Mucosa of gallbladder (tissue), 1 donor: ENCODE measurements at regions not wholly inside any gene's neighbourhood (a gene's known extent, or its start where the extent isn't known, plus 50 kb on each side); places are given as distances from the start of the nearest gene placed in this dataset.
"Not testable (repeated sequence)": the region's sequence is repeated elsewhere in the genome, so short reads cannot be mapped to it uniquely, and the experiment has no call there.

Experiments used
- DNase-seq: peaks from one replicate; pipeline ENCODE4 v3.0.0-alpha.2; 2020; ENCODE audit warnings: low spot score
- donor health status: DM: no; HTN: no; CAD: no.

DNA sequence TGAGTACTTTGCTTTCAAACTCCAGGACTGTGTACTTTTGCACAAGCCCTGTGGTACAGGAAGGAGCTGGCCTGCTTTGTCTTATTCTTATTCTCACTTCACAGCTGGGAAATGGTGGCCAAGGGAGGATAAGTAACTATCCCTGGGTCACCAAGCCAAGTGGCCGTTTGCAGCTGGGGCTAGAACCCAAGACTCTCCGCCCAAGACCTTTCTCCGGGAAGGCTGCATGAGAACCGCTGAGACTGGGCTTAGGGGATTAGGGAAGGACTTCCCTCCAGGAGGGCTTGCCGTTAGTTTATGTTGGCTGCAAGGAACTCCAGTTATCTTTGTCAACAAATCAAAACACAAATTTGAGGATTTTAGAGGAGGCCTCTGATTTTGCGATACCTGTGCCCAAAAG lies 109.5 kb upstream of the ADRA1D start:
- no peak for DNase-seq

DNA sequence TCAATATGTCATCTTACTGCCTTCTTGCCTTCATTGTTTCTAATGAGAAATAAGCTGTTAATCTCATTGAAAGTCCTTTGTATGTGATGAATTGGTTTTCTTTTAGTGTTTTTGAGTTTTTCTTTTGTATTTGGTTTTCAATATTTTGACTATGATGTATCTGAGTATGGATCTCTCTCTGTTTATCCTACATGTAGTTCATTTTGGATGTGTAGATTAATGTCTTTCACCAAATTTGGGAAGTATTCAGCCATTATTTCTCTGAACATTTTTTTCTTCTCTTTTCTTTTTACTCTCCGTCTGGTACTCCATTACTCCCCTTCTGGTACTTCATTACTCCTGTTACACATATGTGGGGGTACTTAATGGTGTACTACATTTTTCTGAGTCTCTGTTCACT lies 103.3 kb upstream of the ADRA1D start:
- DNase-seq: no peak

- DNase-seq: no peak
Observed at GRCh38 chr20:4350096-4350495, 101.0 kb upstream of the ADRA1D start.

- no peak for DNase-seq
Observed at GRCh38 chr20:4344670-4345069, 95.6 kb upstream of the ADRA1D start.

- no peak for DNase-seq
Observed at GRCh38 chr20:4342609-4343008, 93.5 kb upstream of the ADRA1D start.

- DNase-seq: no peak
Observed at GRCh38 chr20:4341804-4342485, 92.9 kb upstream of the ADRA1D start.

- DNase-seq: no peak
Observed at GRCh38 chr20:4335722-4336121, 86.6 kb upstream of the ADRA1D start.

DNA sequence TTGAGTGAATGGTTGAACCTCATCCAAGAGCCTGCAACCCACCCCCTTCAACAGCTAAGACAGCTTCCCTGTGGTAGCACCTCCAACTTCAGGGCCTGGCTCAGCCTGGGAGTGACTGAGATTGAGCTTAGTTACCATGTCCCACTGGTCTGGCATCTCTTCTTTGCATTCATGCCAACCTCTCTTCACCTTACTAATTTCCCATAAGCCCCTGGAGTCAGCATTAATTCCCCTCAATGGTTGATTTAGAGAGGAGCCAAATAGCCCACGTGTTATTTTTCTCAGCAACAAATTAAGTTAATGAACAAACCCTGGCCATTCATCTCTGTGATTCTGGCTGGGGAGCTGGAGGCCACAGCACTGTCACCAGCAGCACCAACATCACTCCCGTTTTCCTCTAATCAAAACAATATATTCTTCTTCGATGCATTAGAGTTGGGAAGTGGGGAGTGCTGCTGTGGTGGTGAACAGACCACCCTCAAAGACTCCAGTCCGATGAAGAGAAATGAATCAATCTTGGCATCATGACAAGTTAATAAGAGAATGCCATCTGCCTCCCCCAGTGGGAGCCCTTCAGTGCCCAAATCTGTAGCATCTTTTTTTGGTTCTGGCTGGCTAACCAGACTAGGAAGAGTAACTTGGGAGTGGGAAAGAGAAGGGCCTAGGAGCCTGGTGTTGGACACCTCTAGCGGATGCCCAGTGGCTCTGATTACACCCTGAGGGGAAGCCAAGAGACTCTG lies 83.2 kb upstream of the ADRA1D start:
- no peak for DNase-seq

- DNase-seq: no peak
Observed at GRCh38 chr20:4330011-4330410, 80.9 kb upstream of the ADRA1D start.

- DNase-seq: no peak
Observed at GRCh38 chr20:4329232-4329631, 80.1 kb upstream of the ADRA1D start.

DNA sequence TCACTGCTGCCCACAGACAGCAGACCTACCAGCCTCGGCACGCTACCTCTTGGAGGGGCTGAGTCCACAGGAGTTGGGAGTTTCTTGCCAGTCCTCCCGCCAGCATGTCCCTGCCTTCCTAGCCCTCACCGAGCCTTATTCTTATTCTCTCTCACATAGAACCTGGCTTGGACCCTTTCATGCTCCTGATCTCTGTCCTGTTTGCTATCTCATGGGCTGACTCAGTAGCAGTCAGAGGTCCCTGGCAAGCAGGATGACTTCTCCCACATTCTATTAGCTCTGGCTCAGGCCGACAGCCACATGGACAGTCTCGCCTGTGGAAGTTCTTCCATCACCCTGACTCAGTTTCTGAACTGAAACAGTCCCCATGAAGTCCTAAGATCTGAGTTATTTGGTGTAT lies 79.5 kb upstream of the ADRA1D start:
- no peak for DNase-seq

DNA sequence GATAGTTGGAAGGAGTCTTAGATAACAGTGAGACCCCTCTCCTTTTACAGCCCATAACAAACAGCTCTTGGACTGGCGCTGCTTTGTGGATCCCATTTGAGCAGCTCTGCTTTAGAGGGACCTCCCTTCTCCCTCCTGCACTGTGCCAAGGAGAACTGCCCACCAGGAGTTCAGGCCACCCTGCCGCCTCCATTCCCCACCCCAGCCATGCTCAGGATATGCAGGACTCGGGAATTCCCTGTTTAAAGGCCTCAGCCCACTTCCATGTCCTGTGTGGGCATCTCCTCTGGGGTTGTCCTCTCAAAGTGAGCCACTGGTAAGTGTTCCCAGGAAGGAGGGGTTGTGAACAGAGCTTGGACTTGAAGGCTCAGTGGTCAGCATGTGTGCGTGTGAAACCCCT lies 78.9 kb upstream of the ADRA1D start:
- DNase-seq: no peak

- no peak for DNase-seq
Observed at GRCh38 chr20:4326195-4327065, 77.3 kb upstream of the ADRA1D start.

GRCh38 chr20:4325548-4326187 lies 76.6 kb upstream of the ADRA1D start:
- no peak for DNase-seq

DNA sequence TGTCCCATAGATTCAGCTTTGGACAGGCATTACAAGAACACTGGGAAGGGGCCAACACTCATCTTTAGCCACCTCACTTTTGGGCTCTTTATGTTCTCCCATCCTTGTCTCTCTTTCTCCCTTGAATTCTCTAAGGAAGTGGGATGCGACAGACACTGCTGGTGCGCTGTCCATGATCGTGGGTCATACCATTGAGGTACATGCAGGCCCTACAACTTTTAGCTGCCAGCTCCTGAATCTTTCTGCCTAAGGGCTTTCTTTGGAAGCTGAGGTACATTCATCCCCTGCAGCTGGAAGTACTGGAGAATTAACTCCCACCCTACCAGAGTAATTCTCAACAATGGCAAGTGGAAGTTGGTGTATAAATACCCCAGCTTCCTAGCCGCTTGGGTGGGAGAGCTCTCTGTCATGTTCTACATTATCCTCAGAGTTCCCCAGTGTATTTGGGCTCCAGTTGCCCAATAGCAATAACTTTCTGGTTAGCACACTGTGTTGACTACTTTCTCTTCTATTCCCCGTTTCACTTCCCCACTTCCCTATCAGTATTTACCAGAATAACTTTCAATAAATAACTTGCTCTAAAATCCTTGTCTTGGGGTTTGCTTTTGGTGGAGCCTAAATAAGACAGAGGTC lies 75.6 kb upstream of the ADRA1D start:
- DNase-seq: no peak

DNA sequence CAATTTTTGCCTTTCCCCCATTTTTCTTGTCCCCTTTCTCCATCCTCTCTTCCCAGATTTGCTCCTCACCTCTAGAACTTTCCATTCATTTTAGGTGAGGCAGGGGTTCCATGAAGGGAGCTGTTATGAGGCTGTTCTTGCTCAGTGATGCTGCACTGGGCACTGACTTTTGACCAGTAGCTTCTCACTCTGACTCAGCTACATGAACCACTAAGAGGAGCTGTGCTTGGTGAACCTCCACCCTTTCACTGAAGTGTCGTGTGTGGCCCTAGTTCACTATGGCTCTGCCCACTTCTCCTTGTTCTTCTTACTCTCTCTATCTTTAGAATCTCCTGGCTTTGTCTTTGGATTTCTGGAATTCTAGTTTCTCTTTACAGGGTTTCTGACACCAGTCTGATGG lies 73.4 kb upstream of the ADRA1D start:
- DNase-seq: no peak

- no peak for DNase-seq
Observed at GRCh38 chr20:4320291-4320690, 71.2 kb upstream of the ADRA1D start.

GRCh38 chr20:4318891-4319290 lies 69.8 kb upstream of the ADRA1D start:
- DNase-seq: no peak

GRCh38 chr20:4310616-4311015 lies 61.5 kb upstream of the ADRA1D start:
- not testable (repeated sequence) for DNase-seq

DNA sequence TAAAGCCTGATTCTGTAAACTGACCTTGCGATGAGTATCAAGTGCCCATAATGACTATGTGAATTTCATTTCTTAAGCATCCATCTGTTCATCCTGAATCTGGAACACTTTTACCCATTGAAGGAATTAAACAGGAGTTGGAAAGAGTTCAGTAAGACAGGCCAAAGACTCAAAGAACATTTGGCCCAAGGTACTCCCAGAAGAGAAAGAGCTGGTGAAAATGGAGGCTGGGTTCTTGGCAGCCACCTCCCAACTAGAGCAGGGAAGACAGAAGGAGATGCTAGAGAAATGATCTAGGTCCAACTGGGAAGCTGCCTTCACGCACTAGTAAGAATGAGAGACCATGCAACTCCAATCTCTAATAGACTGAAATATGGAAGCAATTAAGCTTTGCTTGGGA lies 57.1 kb upstream of the ADRA1D start:
- DNase-seq: no peak

- DNase-seq: no peak
Observed at GRCh38 chr20:4305091-4305490, 56.0 kb upstream of the ADRA1D start.

- DNase-seq: no peak
Observed at GRCh38 chr20:4304601-4305000, 55.5 kb upstream of the ADRA1D start.
